Fibroblast of lung (primary cell): ENCODE measurements at regions not wholly inside any gene's neighbourhood (a gene's known extent, or its start where the extent isn't known, plus 50 kb on each side); places are given as distances from the start of the nearest gene placed in this dataset.

ENCODE experiments used
- CTCF ChIP-seq, 2 donors: IDR thresholded peaks in 1 of 2; conservative IDR thresholded peaks in 1 of 2; 1 replicate in 1 of 2; 2 replicates in 1 of 2; pipeline ENCODE4 v1.5.1; 2011 to 2012; ENCODE audit warnings: low read length in 2 of 2, control low read depth in 1 of 2, inconsistent platforms in 1 of 2, low read depth in 1 of 2, mild to moderate bottlenecking in 1 of 2
- EZH2 ChIP-seq: IDR thresholded peaks from 2 replicates; pipeline ENCODE4 v1.5.1; 2012; ENCODE audit warnings: low read length, control low read depth, mild to moderate bottlenecking; ENCODE audit errors: missing control alignments

- TF ChIP-seq CTCF (conservative IDR thresholded peaks at IDR 0.05 in 1 of 2, IDR thresholded peaks at IDR 0.05 in 1 of 2; ENCODE audit: low read depth in 1 of 2, low read length in 2 of 2) (no peak), EZH2 (no peak)
Observed at GRCh38 chr1:47650611-47651010, 212.8 kb downstream of the FOXD2 start.
